Ovary (tissue), 7 donors: ENCODE measurements at regions not wholly inside any gene's neighbourhood (a gene's known extent, or its start where the extent isn't known, plus 50 kb on each side); places are given as distances from the start of the nearest gene placed in this dataset.

Source experiments
- DNase-seq, 5 donors: peaks; one replicate each; pipeline ENCODE4 v3.0.0-alpha.2; 2019 to 2020
- H3K27ac ChIP-seq, 2 donors: fragments of 200-600 bp; one replicate each; pipeline versions ENCODE4 v1.5.1 to v1.8.0; 2019 to 2022
- H3K27me3 ChIP-seq: fragments of 200-600 bp; one replicate; pipeline ENCODE4 v1.8.0; 2022
- H3K36me3 ChIP-seq: fragments of 200-600 bp; sonication (generic); one replicate; pipeline ENCODE4 v1.5.1; 2019
- H3K4me1 ChIP-seq: one replicate; pipeline ENCODE4 v1.8.1; 2013; ENCODE audit warnings: mild to moderate bottlenecking, moderate library complexity; ENCODE audit not compliant: insufficient read depth
- H3K4me3 ChIP-seq: fragments of 200-600 bp; sonication (generic); one replicate; pipeline ENCODE4 v1.5.1; 2017
- H3K9me3 ChIP-seq, 2 donors: fragments of 200-600 bp in 1 of 2; sonication (generic) in 1 of 2; one replicate each; pipeline versions ENCODE4 v1.5.1 to v1.8.1; 2013 to 2019; ENCODE audit warnings: mild to moderate bottlenecking in 1 of 2, moderate library complexity in 1 of 2
- EP300 ChIP-seq: sonication (generic); formaldehyde crosslinking; IDR thresholded peaks from one replicate; pipeline ENCODE4 v1.6.1; 2017; ENCODE audit warnings: antibody characterized with exemption
- POLR2A ChIP-seq: fragments of 450-650 bp; IDR thresholded peaks from one replicate; pipeline ENCODE4 v1.6.1; 2017; ENCODE audit warnings: antibody characterized with exemption, mild to moderate bottlenecking, moderate library complexity
- WGBS, 3 donors: extraction: QIAGEN DNeasy Blood & Tissue Kit in 1 of 3; methylation state at CpG; one replicate each; pipeline versions ENCODE4 v1.1.5 to v1.1.7; 2013 to 2017; 5-methylcytosine and 5-hydroxymethylcytosine counted together
- intact Hi-C, 4 donors: fragments of 100-400 bp; cut with DNase I; formaldehyde crosslinking; loops; one replicate each; pipeline versions ENCODE4 v1.11.0 to v1.15.1; 2022 to 2023
- TF ChIP-seq, protein P1 (sequence below), 3 donors: fragments of 450-650 bp in 2 of 3; fragments of 200-600 bp in 1 of 3; IDR thresholded peaks; one replicate each; pipeline versions ENCODE4 v1.5.1 to v1.8.0; 2016 to 2022; ENCODE audit warnings: antibody characterized with exemption in 3 of 3, mild to moderate bottlenecking in 1 of 3
- donor health status: DM: no; HTN: no; CAD: no; lungs with moderate emphysema.
- donor health status: DM: no; HTN: no; CAD: no.
- donor health status: Bipolar disorder and iron deficiency.
- donor health status: DM: no; HTN: no; CAD: no.
- donor health status: DM: yes; HTN: yes; CAD: no.

DNA sequence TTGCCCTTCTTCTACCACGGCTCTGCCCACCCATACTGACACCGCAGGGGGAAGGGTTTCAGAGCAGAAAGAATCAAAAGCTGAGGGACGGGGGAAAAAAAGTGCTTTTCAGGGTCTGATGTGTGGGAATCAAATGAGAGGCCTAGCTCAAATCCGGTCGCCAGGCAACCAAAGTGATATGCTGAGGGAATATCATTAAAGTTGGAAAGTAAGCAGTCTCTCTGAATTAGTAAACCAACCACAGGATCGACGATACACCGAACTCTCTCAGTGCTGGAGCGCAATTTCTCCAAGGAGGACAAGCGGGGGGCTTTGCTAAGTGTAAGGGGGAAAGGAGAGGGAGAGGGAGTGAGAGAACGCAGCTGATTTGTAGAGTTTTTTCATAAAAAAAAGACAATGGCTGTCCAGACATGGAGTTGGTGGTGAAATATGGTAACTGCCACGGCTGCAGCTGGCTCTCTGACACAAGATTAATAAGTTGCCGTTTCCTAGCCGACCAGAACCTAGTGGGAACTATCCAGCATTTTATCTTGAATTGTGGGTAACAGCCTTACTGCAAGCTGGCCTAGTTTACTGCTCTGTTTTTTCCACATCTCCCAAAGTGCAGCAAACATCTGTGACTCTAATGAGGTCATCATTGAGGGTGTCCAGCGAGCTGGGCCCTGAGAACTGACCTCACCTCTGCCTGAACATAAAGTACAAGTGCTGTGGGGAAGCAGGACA is 530.2 kb downstream of the SOX2 start:
- peak; percentile 33 to 70 (median 51) for DNase-seq
- H3K4me1 ChIP-seq: peaks cover 5% of the 10 kb centered on the region
- no peaks in the 10 kb centered on the region for H3K9me3 ChIP-seq
- 10 to 17% (median 12%) methylated on average over 15 of the region's 15 CpGs for WGBS, 3 donors
- no peaks in the 10 kb centered on the region for H3K27me3 ChIP-seq
- no peaks in the 10 kb centered on the region for H3K36me3 ChIP-seq
- no peak for TF ChIP-seq POLR2A
- no peak overlapping the region for H3K4me3 ChIP-seq
- intact Hi-C loops: no loop called here
- H3K27ac ChIP-seq: peak overlapping the region in 1 of 2 donors; percentile 67

DNA sequence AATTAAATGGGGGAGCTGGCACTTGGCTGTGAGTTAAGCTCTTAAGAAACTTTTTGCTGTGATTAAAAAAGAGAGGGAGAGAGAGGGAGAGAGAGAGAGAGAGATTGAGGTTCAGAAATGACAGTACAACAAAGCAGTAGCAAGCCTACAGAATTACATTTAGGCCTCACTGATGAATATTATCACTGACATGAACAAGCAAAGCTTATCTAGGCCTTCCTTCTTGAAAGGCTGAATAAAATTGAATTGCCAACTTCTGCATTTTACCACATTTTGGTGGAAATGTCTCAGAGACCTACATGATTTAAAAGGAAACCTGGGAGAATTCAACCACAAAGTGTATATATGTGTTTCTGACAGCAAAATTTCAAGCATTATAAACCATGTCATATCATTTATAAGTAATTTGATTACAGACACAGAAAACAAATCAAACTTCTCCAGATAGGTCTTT is 530.8 kb downstream of the SOX2 start:
- H3K4me3 ChIP-seq: no peak overlapping the region
- TF ChIP-seq, protein P1, sequence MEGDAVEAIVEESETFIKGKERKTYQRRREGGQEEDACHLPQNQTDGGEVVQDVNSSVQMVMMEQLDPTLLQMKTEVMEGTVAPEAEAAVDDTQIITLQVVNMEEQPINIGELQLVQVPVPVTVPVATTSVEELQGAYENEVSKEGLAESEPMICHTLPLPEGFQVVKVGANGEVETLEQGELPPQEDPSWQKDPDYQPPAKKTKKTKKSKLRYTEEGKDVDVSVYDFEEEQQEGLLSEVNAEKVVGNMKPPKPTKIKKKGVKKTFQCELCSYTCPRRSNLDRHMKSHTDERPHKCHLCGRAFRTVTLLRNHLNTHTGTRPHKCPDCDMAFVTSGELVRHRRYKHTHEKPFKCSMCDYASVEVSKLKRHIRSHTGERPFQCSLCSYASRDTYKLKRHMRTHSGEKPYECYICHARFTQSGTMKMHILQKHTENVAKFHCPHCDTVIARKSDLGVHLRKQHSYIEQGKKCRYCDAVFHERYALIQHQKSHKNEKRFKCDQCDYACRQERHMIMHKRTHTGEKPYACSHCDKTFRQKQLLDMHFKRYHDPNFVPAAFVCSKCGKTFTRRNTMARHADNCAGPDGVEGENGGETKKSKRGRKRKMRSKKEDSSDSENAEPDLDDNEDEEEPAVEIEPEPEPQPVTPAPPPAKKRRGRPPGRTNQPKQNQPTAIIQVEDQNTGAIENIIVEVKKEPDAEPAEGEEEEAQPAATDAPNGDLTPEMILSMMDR (IDR thresholded peaks at IDR 0.05): no peak
- TF ChIP-seq EP300 (no peak), POLR2A (no peak)
- H3K27me3 ChIP-seq: no peaks in the 10 kb centered on the region
- H3K27ac ChIP-seq: peak overlapping the region in 1 of 2 donors; percentile 67
- intact Hi-C loops: no loop called here
- no peaks in the 10 kb centered on the region for H3K36me3 ChIP-seq
- DNase-seq: no peak
- H3K9me3 ChIP-seq: no peaks in the 10 kb centered on the region
- H3K4me1 ChIP-seq: peaks cover 5% of the 10 kb centered on the region

DNA sequence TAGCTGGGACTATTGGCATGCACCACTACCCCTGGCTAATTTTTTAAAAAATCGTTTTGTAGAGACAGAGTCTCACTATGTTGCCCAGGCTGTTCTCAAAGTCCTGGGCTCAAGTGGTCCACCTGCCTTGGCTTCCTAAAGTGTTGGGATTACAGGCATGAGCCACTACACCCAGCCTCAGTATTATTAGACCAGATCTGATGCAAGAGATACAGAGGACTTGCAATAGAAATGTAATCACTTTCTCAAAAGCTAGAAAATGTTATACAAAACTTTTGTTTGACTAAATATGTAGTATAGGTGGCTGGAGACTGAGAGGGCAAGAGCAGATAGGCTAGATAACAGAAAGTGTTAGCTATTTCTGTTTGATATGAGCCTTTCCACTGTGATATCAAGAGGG is 531.9 kb downstream of the SOX2 start:
- Histone ChIP-seq H3K27ac (no peak overlapping the region), H3K4me3 (no peak overlapping the region), H3K27me3 (no peaks in the 10 kb centered on the region), H3K4me1 (peaks cover 5% of the 10 kb centered on the region), H3K9me3 (no peaks in the 10 kb centered on the region), H3K36me3 (no peaks in the 10 kb centered on the region)
- TF ChIP-seq EP300: no peak
- no peak for TF ChIP-seq POLR2A
- TF ChIP-seq, protein P1 (IDR thresholded peaks at IDR 0.05): no peak
- intact Hi-C loops: no loop called here
- 33 to 46% (median 43%) methylated on average over 1 of the region's 1 CpG for WGBS, 3 donors
- no peak for DNase-seq

DNA sequence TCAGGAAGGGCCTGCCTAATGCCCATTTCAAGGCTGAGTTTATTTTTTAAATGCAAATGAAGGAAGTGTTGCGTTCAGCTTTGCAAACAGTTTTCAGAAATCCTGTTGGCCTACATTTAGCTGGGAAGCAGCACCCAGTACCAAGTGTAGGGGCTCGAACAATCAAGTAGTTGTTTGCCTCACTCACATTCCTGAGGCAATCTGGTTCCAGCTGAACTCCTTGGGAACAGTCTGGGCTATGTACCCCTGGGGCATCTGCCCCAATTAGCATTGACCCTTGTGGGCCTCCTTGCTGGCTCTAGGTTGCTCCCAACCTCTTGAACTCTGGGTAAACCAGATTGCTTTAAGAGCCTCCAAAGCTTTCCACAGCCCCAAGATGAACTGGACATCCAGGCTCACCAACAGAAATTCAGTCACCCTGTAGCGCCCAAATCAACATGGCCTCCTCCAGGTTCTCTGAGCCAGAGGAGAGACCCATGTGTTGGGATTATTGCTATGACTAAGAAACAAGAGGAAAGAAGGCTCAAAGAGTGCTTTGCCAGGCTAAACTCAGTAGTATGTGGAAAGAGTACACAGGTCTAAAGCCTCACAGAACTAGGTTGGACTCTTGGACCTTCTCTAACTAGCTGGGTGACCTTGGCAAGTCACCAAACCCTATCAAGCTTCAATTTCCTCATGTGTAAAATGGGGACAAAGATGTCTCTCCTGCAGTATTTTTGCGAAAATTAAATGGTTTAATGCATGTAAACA is 532.7 kb downstream of the SOX2 start:
- H3K36me3 ChIP-seq: no peaks in the 10 kb centered on the region
- no peak overlapping the region for H3K4me3 ChIP-seq
- intact Hi-C loops: no loop called here
- H3K9me3 ChIP-seq: no peaks in the 10 kb centered on the region
- DNase-seq: no peak
- no peak overlapping the region for H3K27ac ChIP-seq
- 84 to 93% (median 86%) methylated on average over 4 of the region's 4 CpGs for WGBS, 3 donors
- H3K4me1 ChIP-seq: peaks cover 5% of the 10 kb centered on the region
- H3K27me3 ChIP-seq: no peaks in the 10 kb centered on the region
- TF ChIP-seq, protein P1 (IDR thresholded peaks at IDR 0.05): no peak
- TF ChIP-seq EP300 (no peak), POLR2A (no peak)

DNA sequence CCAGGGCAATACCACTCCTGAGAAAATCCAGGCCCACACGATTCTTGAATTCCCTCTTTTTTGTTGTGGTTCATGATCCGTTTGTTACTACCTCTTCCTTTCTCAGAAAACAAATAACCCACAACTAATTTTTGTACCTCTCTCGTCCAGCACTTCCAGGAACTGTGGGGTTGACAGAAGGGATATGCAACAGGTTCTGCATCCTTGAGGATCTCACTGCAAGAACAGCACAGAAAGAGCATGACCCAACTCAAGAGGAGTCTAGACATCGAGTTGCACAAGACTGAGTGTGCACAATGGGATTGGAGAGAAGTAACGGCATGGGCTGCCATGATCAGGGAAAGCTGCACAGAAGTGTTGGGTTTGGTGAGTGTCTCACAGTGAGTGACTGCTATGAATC is 533.3 kb downstream of the SOX2 start:
- H3K4me3 ChIP-seq: no peak overlapping the region
- no peak overlapping the region for H3K27ac ChIP-seq
- H3K9me3 ChIP-seq: no peaks in the 10 kb centered on the region
- intact Hi-C loops: no loop called here
- no peaks in the 10 kb centered on the region for H3K27me3 ChIP-seq
- DNase-seq: no peak
- H3K4me1 ChIP-seq: peaks cover 5% of the 10 kb centered on the region
- TF ChIP-seq, protein P1 (IDR thresholded peaks at IDR 0.05): no peak
- no peak for TF ChIP-seq EP300
- no peak for TF ChIP-seq POLR2A
- WGBS, 3 donors: 92 to 93% (median 92%) methylated on average over 5 of the region's 5 CpGs
- H3K36me3 ChIP-seq: no peaks in the 10 kb centered on the region
